GM23338 (cell line): ENCODE measurements at regions not wholly inside any gene's neighbourhood (a gene's known extent, or its start where the extent isn't known, plus 50 kb on each side); places are given as distances from the start of the nearest gene placed in this dataset.

Experiments used
- ATAC-seq: fragments of 200-7000 bp; cut with Tn5 transposase; 3 replicates; pipeline ENCODE4 v1.9.1; 2020
- DNase-seq: peaks from one replicate; pipeline ENCODE4 v3.0.0-alpha.2; 2015; ENCODE audit warnings: low spot score
- H2AFZ ChIP-seq: fragments of 200-600 bp; sonication (generic); 2 replicates; pipeline ENCODE4 v1.8.0; 2016; ENCODE audit warnings: antibody characterized with exemption, mild to moderate bottlenecking, moderate library complexity
- H3F3A ChIP-seq: fragments of 200-600 bp; sonication (generic); replicated peaks from 2 replicates; pipeline ENCODE4 v1.8.0; 2017; ENCODE audit warnings: antibody characterized with exemption, mixed run types, low read depth
- H3K27ac ChIP-seq: fragments of 200-600 bp; sonication (generic); 2 replicates; pipeline ENCODE4 v1.6.1; 2016; ENCODE audit warnings: low read depth
- H3K27me3 ChIP-seq: fragments of 200-600 bp; sonication (generic); 2 replicates; pipeline ENCODE4 v1.8.0; 2016; ENCODE audit warnings: mild to moderate bottlenecking, mixed run types, moderate library complexity; ENCODE audit not compliant: insufficient read depth
- H3K36me3 ChIP-seq: fragments of 200-600 bp; sonication (generic); 2 replicates; pipeline ENCODE4 v1.8.0; 2016; ENCODE audit warnings: mild to moderate bottlenecking; ENCODE audit not compliant: insufficient read depth
- H3K4me1 ChIP-seq: fragments of 200-600 bp; sonication (generic); 2 replicates; pipeline ENCODE4 v1.8.0; 2016; ENCODE audit warnings: mild to moderate bottlenecking, moderate library complexity; ENCODE audit not compliant: insufficient read depth
- H3K4me2 ChIP-seq: fragments of 200-600 bp; sonication (generic); 2 replicates; pipeline ENCODE4 v1.7.1; 2017; ENCODE audit warnings: mixed run types
- H3K4me3 ChIP-seq: fragments of 200-600 bp; sonication (generic); 2 replicates; pipeline ENCODE4 v1.6.1; 2016; ENCODE audit warnings: mixed run types
- H3K79me2 ChIP-seq: fragments of 200-600 bp; sonication (generic); replicated peaks from 2 replicates; pipeline ENCODE4 v1.8.0; 2017; ENCODE audit warnings: mild to moderate bottlenecking; ENCODE audit not compliant: insufficient read depth
- H3K9me2 ChIP-seq: fragments of 200-600 bp; sonication (generic); 2 replicates; pipeline ENCODE4 v1.8.0; 2017; ENCODE audit not compliant: insufficient read depth
- H4K20me1 ChIP-seq: fragments of 200-600 bp; sonication (generic); replicated peaks from 2 replicates; pipeline ENCODE4 v1.8.0; 2017; ENCODE audit warnings: mild to moderate bottlenecking; ENCODE audit not compliant: insufficient read depth
- H3K27ac Mint-ChIP-seq: 2 replicates; pipeline ENCODE4 v1.8.0; 2020; ENCODE audit warnings: inconsistent platforms, mild to moderate bottlenecking, moderate library complexity, mixed read lengths
- H3K27me3 Mint-ChIP-seq: 3 replicates; pipeline ENCODE4 v1.8.0; 2022; ENCODE audit warnings: low read depth, mild to moderate bottlenecking, moderate library complexity, mixed read lengths, inconsistent platforms; ENCODE audit not compliant: insufficient read depth, poor library complexity
- H3K36me3 Mint-ChIP-seq: 3 replicates; pipeline ENCODE4 v1.8.0; 2021; ENCODE audit warnings: low read depth, mild to moderate bottlenecking, inconsistent platforms, moderate library complexity, mixed read lengths
- H3K4me1 Mint-ChIP-seq: 3 replicates; pipeline ENCODE4 v1.8.0; 2020; ENCODE audit warnings: mild to moderate bottlenecking, inconsistent platforms, mixed read lengths
- H3K4me3 Mint-ChIP-seq: 3 replicates; pipeline ENCODE4 v1.8.0; 2021; ENCODE audit warnings: moderate library complexity, mild to moderate bottlenecking, inconsistent platforms, mixed read lengths
- H3K9me3 Mint-ChIP-seq: 3 replicates; pipeline ENCODE4 v1.8.0; 2020; ENCODE audit warnings: moderate library complexity, mild to moderate bottlenecking, inconsistent platforms, mixed read lengths
- CREB1 ChIP-seq: fragments of 250-450 bp; sonication (Bioruptor Pico); IDR thresholded peaks from 2 replicates; pipeline ENCODE4 v1.5.0; 2020; ENCODE audit warnings: low read depth, mild to moderate bottlenecking, moderate library complexity
- EZH2phosphoT487 ChIP-seq: fragments of 200-600 bp; sonication (generic); IDR thresholded peaks from one replicate; pipeline ENCODE4 v1.8.1; 2018; ENCODE audit warnings: antibody characterized with exemption; ENCODE audit not compliant: unreplicated experiment
- JUNB ChIP-seq: IDR thresholded peaks from one replicate; pipeline ENCODE4 v1.6.1; 2016; ENCODE audit warnings: antibody characterized with exemption; ENCODE audit not compliant: unreplicated experiment
- NANOG ChIP-seq: IDR thresholded peaks from 2 replicates; pipeline ENCODE4 v1.6.1; 2016; ENCODE audit warnings: antibody characterized with exemption, borderline replicate concordance
- POLR2AphosphoS5 ChIP-seq: IDR thresholded peaks from 2 replicates; pipeline ENCODE4 v1.6.1; 2016; ENCODE audit warnings: antibody characterized with exemption, low read depth
- STAT1 ChIP-seq: IDR thresholded peaks from one replicate; pipeline ENCODE4 v1.6.1; 2016; ENCODE audit warnings: antibody characterized with exemption; ENCODE audit not compliant: unreplicated experiment
- ZNF114 ChIP-seq: fragments of 250-450 bp; sonication (Bioruptor Pico); IDR thresholded peaks from 2 replicates; pipeline ENCODE4 v1.5.0; 2020; ENCODE audit warnings: mild to moderate bottlenecking, moderate library complexity
- ZNF331 ChIP-seq: fragments of 250-450 bp; sonication (Bioruptor Pico); IDR thresholded peaks from 2 replicates; pipeline ENCODE4 v1.5.0; 2020; ENCODE audit warnings: low read depth, mild to moderate bottlenecking, moderate library complexity
- TF ChIP-seq, protein P1 (sequence below): fragments of 250-450 bp; sonication (Bioruptor Pico); IDR thresholded peaks from 2 replicates; pipeline ENCODE4 v1.5.0; 2020; ENCODE audit warnings: mild to moderate bottlenecking, moderate library complexity
- TF ChIP-seq, protein P2 (sequence below), 2 experiments: fragments of 200-600 bp in 1 of 2; sonication (generic) in 1 of 2; conservative IDR thresholded peaks; 2 replicates each; pipeline versions ENCODE4 v1.5.1 to v1.6.1; 2016 to 2017; ENCODE audit warnings: antibody characterized with exemption in 2 of 2, low read depth in 2 of 2, mild to moderate bottlenecking in 2 of 2, moderate library complexity in 1 of 2
- TF ChIP-seq, protein P3 (sequence below): IDR thresholded peaks from one replicate; pipeline ENCODE4 v1.6.1; 2018; ENCODE audit warnings: antibody characterized with exemption; ENCODE audit not compliant: unreplicated experiment
- TF ChIP-seq, protein P4 (sequence below): IDR thresholded peaks from 2 replicates; pipeline ENCODE4 v1.6.1; 2016; ENCODE audit warnings: antibody characterized with exemption

DNA sequence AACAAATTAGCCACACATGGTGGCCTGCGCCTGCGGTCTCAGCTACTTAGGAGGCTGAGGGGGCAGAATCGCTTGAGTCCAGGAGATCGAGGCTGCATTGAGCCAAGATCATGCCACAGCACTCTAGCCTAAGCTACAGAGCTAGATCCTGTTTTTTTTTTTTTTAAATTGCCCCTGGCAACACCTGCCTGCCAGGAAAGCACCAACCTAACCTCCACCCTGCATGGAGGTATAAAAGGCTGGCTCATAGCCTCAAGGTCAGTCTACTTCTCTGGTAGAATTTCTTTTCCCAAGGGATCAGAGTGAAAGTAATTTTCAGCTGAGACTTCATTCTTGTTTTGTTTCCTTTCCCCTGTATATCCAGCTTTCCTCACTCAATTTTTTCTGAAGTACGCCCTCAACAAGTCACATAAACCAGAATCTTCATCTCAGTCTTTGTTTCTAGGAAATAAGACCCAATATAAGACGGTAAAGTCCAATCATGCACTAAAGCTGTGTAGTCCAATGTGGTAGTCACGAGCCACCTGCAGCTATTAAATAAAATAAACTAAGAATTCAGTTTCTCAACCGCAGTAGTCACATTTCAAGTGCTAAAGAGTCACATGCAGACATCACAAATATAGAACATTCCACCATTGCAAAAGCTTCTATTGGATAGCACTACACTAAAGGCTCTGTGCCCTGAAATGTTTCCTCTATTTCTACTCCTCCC, 113.3 kb downstream of the HPGD start:
- no peak for TF ChIP-seq POLR2AphosphoS5
- no peak for TF ChIP-seq ZNF114 (CRISPR knock-in tag)
- TF ChIP-seq, protein P1, sequence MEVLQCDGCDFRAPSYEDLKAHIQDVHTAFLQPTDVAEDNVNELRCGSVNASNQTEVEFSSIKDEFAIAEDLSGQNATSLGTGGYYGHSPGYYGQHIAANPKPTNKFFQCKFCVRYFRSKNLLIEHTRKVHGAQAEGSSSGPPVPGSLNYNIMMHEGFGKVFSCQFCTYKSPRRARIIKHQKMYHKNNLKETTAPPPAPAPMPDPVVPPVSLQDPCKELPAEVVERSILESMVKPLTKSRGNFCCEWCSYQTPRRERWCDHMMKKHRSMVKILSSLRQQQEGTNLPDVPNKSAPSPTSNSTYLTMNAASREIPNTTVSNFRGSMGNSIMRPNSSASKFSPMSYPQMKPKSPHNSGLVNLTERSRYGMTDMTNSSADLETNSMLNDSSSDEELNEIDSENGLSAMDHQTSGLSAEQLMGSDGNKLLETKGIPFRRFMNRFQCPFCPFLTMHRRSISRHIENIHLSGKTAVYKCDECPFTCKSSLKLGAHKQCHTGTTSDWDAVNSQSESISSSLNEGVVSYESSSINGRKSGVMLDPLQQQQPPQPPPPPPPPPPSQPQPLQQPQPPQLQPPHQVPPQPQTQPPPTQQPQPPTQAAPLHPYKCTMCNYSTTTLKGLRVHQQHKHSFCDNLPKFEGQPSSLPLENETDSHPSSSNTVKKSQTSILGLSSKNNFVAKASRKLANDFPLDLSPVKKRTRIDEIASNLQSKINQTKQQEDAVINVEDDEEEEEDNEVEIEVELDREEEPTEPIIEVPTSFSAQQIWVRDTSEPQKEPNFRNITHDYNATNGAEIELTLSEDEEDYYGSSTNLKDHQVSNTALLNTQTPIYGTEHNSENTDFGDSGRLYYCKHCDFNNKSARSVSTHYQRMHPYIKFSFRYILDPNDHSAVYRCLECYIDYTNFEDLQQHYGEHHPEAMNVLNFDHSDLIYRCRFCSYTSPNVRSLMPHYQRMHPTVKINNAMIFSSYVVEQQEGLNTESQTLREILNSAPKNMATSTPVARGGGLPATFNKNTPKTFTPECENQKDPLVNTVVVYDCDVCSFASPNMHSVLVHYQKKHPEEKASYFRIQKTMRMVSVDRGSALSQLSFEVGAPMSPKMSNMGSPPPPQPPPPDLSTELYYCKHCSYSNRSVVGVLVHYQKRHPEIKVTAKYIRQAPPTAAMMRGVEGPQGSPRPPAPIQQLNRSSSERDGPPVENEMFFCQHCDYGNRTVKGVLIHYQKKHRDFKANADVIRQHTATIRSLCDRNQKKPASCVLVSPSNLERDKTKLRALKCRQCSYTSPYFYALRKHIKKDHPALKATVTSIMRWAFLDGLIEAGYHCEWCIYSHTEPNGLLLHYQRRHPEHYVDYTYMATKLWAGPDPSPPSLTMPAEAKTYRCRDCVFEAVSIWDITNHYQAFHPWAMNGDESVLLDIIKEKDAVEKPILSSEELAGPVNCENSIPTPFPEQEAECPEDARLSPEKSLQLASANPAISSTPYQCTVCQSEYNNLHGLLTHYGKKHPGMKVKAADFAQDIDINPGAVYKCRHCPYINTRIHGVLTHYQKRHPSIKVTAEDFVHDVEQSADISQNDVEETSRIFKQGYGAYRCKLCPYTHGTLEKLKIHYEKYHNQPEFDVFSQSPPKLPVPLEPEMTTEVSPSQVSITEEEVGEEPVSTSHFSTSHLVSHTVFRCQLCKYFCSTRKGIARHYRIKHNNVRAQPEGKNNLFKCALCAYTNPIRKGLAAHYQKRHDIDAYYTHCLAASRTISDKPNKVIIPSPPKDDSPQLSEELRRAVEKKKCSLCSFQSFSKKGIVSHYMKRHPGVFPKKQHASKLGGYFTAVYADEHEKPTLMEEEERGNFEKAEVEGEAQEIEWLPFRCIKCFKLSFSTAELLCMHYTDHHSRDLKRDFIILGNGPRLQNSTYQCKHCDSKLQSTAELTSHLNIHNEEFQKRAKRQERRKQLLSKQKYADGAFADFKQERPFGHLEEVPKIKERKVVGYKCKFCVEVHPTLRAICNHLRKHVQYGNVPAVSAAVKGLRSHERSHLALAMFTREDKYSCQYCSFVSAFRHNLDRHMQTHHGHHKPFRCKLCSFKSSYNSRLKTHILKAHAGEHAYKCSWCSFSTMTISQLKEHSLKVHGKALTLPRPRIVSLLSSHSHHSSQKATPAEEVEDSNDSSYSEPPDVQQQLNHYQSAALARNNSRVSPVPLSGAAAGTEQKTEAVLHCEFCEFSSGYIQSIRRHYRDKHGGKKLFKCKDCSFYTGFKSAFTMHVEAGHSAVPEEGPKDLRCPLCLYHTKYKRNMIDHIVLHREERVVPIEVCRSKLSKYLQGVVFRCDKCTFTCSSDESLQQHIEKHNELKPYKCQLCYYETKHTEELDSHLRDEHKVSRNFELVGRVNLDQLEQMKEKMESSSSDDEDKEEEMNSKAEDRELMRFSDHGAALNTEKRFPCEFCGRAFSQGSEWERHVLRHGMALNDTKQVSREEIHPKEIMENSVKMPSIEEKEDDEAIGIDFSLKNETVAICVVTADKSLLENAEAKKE (CRISPR knock-in tag) = no peak
- TF ChIP-seq, protein P2, sequence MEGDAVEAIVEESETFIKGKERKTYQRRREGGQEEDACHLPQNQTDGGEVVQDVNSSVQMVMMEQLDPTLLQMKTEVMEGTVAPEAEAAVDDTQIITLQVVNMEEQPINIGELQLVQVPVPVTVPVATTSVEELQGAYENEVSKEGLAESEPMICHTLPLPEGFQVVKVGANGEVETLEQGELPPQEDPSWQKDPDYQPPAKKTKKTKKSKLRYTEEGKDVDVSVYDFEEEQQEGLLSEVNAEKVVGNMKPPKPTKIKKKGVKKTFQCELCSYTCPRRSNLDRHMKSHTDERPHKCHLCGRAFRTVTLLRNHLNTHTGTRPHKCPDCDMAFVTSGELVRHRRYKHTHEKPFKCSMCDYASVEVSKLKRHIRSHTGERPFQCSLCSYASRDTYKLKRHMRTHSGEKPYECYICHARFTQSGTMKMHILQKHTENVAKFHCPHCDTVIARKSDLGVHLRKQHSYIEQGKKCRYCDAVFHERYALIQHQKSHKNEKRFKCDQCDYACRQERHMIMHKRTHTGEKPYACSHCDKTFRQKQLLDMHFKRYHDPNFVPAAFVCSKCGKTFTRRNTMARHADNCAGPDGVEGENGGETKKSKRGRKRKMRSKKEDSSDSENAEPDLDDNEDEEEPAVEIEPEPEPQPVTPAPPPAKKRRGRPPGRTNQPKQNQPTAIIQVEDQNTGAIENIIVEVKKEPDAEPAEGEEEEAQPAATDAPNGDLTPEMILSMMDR (conservative IDR thresholded peaks at IDR 0.05; ENCODE audit: low read depth in 2 of 2) = no peak
- no peak for TF ChIP-seq NANOG
- TF ChIP-seq, protein P3, sequence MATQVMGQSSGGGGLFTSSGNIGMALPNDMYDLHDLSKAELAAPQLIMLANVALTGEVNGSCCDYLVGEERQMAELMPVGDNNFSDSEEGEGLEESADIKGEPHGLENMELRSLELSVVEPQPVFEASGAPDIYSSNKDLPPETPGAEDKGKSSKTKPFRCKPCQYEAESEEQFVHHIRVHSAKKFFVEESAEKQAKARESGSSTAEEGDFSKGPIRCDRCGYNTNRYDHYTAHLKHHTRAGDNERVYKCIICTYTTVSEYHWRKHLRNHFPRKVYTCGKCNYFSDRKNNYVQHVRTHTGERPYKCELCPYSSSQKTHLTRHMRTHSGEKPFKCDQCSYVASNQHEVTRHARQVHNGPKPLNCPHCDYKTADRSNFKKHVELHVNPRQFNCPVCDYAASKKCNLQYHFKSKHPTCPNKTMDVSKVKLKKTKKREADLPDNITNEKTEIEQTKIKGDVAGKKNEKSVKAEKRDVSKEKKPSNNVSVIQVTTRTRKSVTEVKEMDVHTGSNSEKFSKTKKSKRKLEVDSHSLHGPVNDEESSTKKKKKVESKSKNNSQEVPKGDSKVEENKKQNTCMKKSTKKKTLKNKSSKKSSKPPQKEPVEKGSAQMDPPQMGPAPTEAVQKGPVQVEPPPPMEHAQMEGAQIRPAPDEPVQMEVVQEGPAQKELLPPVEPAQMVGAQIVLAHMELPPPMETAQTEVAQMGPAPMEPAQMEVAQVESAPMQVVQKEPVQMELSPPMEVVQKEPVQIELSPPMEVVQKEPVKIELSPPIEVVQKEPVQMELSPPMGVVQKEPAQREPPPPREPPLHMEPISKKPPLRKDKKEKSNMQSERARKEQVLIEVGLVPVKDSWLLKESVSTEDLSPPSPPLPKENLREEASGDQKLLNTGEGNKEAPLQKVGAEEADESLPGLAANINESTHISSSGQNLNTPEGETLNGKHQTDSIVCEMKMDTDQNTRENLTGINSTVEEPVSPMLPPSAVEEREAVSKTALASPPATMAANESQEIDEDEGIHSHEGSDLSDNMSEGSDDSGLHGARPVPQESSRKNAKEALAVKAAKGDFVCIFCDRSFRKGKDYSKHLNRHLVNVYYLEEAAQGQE = no peak
- TF ChIP-seq EZH2phosphoT487 = no peak
- TF ChIP-seq STAT1 = no peak
- TF ChIP-seq, protein P4, sequence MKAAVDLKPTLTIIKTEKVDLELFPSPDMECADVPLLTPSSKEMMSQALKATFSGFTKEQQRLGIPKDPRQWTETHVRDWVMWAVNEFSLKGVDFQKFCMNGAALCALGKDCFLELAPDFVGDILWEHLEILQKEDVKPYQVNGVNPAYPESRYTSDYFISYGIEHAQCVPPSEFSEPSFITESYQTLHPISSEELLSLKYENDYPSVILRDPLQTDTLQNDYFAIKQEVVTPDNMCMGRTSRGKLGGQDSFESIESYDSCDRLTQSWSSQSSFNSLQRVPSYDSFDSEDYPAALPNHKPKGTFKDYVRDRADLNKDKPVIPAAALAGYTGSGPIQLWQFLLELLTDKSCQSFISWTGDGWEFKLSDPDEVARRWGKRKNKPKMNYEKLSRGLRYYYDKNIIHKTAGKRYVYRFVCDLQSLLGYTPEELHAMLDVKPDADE = no peak
- no peak for TF ChIP-seq ZNF331 (CRISPR knock-in tag)
- no peak for TF ChIP-seq CREB1 (CRISPR knock-in tag)
- no peak for TF ChIP-seq JUNB
- Mint-ChIP-seq H3K4me1 (peaks cover 7% of the 10 kb centered on the region; the same call in 2 of the 3 replicates), H3K27me3 (no peaks in the 10 kb centered on the region), H3K27ac (no peak overlapping the region), H3K36me3 (no peaks in the 10 kb centered on the region), H3K4me3 (no peak overlapping the region), H3K9me3 (no peaks in the 10 kb centered on the region; the same call in 2 of the 3 replicates)
- Histone ChIP-seq H3K27me3 (no peaks in the 10 kb centered on the region), H2AFZ (peak overlapping the region; percentile 38; the same call in 1 of the 2 replicates), H3K4me2 (no peak overlapping the region), H3K9me2 (no peaks in the 10 kb centered on the region), H3K79me2 (no peaks in the 10 kb centered on the region), H3K4me3 (no peak overlapping the region), H3K36me3 (no peaks in the 10 kb centered on the region), H3K27ac (no peak overlapping the region), H4K20me1 (no peaks in the 10 kb centered on the region), H3K4me1 (peaks cover 7% of the 10 kb centered on the region), H3F3A (no peaks in the 10 kb centered on the region)
- DNase-seq (no peak), ATAC-seq (no peak)
